Activated naive CD4-positive, alpha-beta T cell treated with anti-CD3 and anti-CD28 coated beads for 36 hours (primary cell): ENCODE measurements at regions not wholly inside any gene's neighbourhood (a gene's known extent, or its start where the extent isn't known, plus 50 kb on each side); places are given as distances from the start of the nearest gene placed in this dataset.

Source experiments
- CTCF ChIA-PET: fragments of 350-600 bp; sonication (Branson Sonifier 250); formaldehyde crosslinking; loops from one replicate; lab custom pipeline; 2021; ENCODE audit warnings: antibody characterized with exemption; lab: Charles Lee
- DNase-seq: peaks from one replicate; pipeline ENCODE4 v3.0.0-alpha.2; 2020
- H3K27ac Mint-ChIP-seq: one replicate; pipeline ENCODE4 v1.8.0; 2021; ENCODE audit warnings: mild to moderate bottlenecking, mixed read lengths
- H3K27me3 Mint-ChIP-seq: one replicate; pipeline ENCODE4 v1.8.0; 2021; ENCODE audit warnings: low read depth, mixed read lengths
- H3K36me3 Mint-ChIP-seq: one replicate; pipeline ENCODE4 v1.8.0; 2021; ENCODE audit warnings: low read depth, mixed read lengths
- H3K4me1 Mint-ChIP-seq: one replicate; pipeline ENCODE4 v1.8.0; 2021; ENCODE audit warnings: low read depth, mixed read lengths
- H3K4me3 Mint-ChIP-seq: one replicate; pipeline ENCODE4 v1.8.0; 2021; ENCODE audit warnings: mild to moderate bottlenecking, moderate library complexity, mixed read lengths
- H3K9me3 Mint-ChIP-seq: one replicate; pipeline ENCODE4 v1.8.0; 2021; ENCODE audit warnings: mixed read lengths
- intact Hi-C: fragments of 100-400 bp; cut with micrococcal nuclease; formaldehyde crosslinking; loops from one replicate; pipeline ENCODE4 v1.15.1; 2023

- intact Hi-C loops = no loop called here
- CTCF ChIA-PET = no interaction called here
Observed at GRCh38 chr1:221611656-221612046, 130.2 kb downstream of the DUSP10 start.

DNA sequence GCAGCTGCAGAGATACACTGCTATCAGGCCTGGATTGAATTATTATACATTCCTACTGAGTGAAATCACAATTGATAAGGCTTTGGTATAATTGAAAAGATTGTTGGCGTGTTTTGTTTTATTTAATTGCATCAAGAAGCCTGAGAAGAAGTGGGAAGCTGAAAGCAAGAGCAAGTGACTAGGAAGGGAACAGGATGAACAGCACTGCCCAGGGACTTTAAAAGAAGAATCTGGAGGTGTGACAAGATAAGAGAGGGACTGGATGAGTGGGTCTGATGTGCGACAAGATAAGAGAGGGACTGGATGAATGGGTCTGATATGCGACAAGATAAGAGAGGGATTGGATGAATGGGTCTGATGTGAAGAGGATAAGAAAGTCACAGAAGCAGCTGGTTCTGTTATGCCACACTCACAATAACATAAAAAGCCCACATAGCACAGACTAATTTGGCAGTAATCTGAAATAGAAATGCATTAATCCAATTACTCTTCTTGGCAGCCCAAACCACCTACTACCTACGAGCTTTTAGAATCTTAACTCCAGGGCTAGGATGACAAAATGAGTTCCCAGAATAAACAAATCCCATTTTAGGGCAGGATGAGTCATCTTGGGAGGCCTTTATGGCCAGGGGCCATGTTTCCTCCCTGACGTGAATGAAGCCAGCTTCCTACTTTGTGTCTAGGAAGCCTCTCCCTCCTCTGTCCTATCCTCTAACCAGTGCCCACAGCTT is 129.7 kb downstream of the DUSP10 start:
- H3K27ac Mint-ChIP-seq = no peak overlapping the region
- intact Hi-C loops = no loop called here
- H3K9me3 Mint-ChIP-seq = no peaks in the 10 kb centered on the region
- H3K4me1 Mint-ChIP-seq = no peaks in the 10 kb centered on the region
- no peak for DNase-seq
- CTCF ChIA-PET = no interaction called here
- H3K36me3 Mint-ChIP-seq = no peaks in the 10 kb centered on the region
- H3K27me3 Mint-ChIP-seq = no peaks in the 10 kb centered on the region
- H3K4me3 Mint-ChIP-seq = no peak overlapping the region

More at GRCh38 chr1:221611656-221612046, 130.2 kb downstream of the DUSP10 start:
- Mint-ChIP-seq H3K9me3 (no peaks in the 10 kb centered on the region), H3K36me3 (no peaks in the 10 kb centered on the region), H3K4me3 (no peak overlapping the region), H3K27ac (no peak overlapping the region), H3K27me3 (no peaks in the 10 kb centered on the region), H3K4me1 (no peaks in the 10 kb centered on the region)
- no peak for DNase-seq

GRCh38 chr1:221620437-221621384 is 121.2 kb downstream of the DUSP10 start:
- Mint-ChIP-seq H3K4me1 (no peaks in the 10 kb centered on the region), H3K4me3 (no peak overlapping the region), H3K9me3 (no peaks in the 10 kb centered on the region), H3K27ac (no peak overlapping the region), H3K27me3 (peaks cover 2% of the 10 kb centered on the region), H3K36me3 (no peaks in the 10 kb centered on the region)
- intact Hi-C loops = no loop called here
- no peak for DNase-seq
- CTCF ChIA-PET = interaction anchor here (1.0 to 1.2 kb wide), 2 partner anchors 11 to 61 kb away, joined by 3 read pairs; no protein-coding TSS in a partner anchor

DNA sequence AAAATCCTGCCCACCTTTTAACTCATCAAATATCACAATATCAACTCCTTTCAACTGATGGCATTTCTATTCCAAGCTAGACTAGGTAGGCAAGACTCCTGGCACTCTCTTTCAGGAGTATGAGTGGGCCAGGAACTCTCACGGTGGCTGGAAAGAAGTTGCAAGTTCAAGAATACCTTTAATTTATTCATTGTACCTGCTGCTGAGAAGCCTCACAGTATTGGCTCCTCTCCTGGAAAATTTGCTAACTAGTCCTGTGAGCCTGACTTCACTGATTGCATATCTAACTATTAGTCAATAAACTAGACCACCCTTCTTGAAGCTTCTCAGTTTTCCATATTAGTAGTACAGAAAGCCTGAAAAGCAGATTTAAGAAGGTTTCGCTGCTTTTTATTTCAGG is 120.2 kb downstream of the DUSP10 start:
- Mint-ChIP-seq H3K4me3 (no peak overlapping the region), H3K36me3 (no peaks in the 10 kb centered on the region), H3K9me3 (no peaks in the 10 kb centered on the region), H3K27ac (no peak overlapping the region), H3K4me1 (no peaks in the 10 kb centered on the region), H3K27me3 (peaks cover 2% of the 10 kb centered on the region)
- intact Hi-C loops = no loop called here
- CTCF ChIA-PET = interaction anchor here (0.6 to 1.2 kb wide), 3 partner anchors 10 to 62 kb away, joined by 3 to 4 read pairs (median 3); no protein-coding TSS in a partner anchor
- no peak for DNase-seq

DNA sequence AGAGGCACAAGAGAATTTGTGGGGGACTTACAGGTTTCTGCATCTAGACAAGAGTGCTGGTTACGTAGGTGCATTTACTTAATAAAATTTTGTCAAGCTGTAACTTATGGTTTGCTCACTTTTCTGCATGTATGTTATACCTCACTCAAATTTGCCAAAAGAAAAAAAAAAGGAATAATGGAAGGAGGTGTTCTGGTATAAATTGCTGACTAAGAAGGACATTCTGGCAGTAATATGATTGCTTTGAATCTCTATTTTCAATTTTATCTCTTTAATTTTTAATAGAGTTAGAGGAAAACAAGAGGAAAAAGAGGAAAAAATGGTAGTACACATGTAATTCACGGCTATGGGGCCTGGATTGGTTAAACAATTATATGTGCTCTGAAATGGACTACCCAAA is 119.5 kb downstream of the DUSP10 start:
- Mint-ChIP-seq H3K27me3 (peaks cover 2% of the 10 kb centered on the region), H3K36me3 (no peaks in the 10 kb centered on the region), H3K4me3 (no peak overlapping the region), H3K9me3 (no peaks in the 10 kb centered on the region), H3K4me1 (no peaks in the 10 kb centered on the region), H3K27ac (no peak overlapping the region)
- CTCF ChIA-PET = interaction anchor here (0.6 to 1.2 kb wide), 2 partner anchors 9 to 10 kb away, joined by 3 to 4 read pairs; no protein-coding TSS in a partner anchor
- no peak for DNase-seq
- intact Hi-C loops = no loop called here

DNA sequence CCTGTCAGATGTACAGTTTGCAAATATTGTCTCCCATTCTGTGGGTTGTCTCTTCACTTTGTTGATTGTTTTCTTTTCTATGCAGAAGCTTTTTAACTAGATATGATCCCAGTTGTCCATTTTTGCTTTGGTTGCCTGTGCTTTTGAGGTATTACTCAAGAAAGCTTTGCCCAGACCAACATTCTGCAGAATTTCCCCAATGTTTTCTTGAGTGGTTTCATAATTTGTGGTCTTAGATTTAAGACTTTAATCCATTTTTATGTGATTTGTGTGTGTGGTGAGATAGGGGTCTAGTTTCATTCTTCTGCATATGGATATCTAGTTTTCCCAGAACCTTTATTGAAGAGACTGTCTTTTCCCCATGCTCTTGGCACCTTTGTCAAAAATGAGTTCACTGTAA is 116.9 kb downstream of the DUSP10 start:
- CTCF ChIA-PET = no interaction called here
- H3K27me3 Mint-ChIP-seq = no peaks in the 10 kb centered on the region
- no peaks in the 10 kb centered on the region for H3K4me1 Mint-ChIP-seq
- intact Hi-C loops = no loop called here
- H3K36me3 Mint-ChIP-seq = no peaks in the 10 kb centered on the region
- H3K27ac Mint-ChIP-seq = no peak overlapping the region
- no peaks in the 10 kb centered on the region for H3K9me3 Mint-ChIP-seq
- DNase-seq = no peak
- H3K4me3 Mint-ChIP-seq = no peak overlapping the region

DNA sequence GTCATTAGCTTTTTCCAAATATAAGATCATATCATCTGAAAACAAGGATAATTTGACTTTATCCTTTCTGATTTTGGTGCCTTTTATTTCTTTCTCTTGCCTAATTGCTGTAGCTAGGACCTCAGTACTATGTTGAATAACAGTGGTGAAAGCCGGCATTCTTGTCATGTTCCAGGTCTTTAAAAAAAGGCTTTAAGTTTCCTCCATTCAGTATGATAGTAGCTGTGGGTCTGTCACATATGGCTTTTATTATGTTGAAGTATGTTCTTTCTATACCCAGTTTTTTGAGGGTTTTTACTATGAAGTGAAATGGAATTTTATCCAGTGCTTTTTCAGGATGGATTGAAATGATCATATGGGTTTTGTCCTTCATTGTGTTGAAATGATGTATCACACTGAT is 115.8 kb downstream of the DUSP10 start:
- no peak for DNase-seq
- CTCF ChIA-PET = no interaction called here
- Mint-ChIP-seq H3K4me3 (no peak overlapping the region), H3K4me1 (no peaks in the 10 kb centered on the region), H3K36me3 (no peaks in the 10 kb centered on the region), H3K27me3 (no peaks in the 10 kb centered on the region), H3K27ac (no peak overlapping the region), H3K9me3 (no peaks in the 10 kb centered on the region)
- intact Hi-C loops = no loop called here

DNA sequence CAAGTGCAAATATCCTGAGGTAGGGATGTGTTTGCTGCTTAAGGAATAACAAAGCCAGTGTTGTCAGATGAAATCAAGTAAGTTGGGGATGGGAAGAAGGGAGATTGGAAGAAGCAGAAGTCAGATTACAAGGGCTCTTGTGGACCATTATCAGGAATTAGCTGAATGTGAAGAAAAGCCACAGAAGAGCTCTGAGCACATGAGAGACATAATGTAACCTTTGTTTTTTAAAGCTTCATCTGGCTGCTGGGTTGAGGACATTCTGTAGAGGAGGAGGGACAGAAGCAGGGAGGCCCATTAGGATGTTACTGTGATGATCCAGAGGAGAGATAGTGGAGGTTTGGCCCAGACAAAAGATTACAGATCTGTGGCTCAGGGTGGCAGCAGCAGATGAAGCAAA is 111.7 kb downstream of the DUSP10 start:
- H3K4me1 Mint-ChIP-seq = no peaks in the 10 kb centered on the region
- intact Hi-C loops = no loop called here
- no peaks in the 10 kb centered on the region for H3K36me3 Mint-ChIP-seq
- no peaks in the 10 kb centered on the region for H3K9me3 Mint-ChIP-seq
- CTCF ChIA-PET = no interaction called here
- no peak for DNase-seq
- no peak overlapping the region for H3K27ac Mint-ChIP-seq
- peaks cover 2% of the 10 kb centered on the region for H3K27me3 Mint-ChIP-seq
- H3K4me3 Mint-ChIP-seq = no peak overlapping the region

DNA sequence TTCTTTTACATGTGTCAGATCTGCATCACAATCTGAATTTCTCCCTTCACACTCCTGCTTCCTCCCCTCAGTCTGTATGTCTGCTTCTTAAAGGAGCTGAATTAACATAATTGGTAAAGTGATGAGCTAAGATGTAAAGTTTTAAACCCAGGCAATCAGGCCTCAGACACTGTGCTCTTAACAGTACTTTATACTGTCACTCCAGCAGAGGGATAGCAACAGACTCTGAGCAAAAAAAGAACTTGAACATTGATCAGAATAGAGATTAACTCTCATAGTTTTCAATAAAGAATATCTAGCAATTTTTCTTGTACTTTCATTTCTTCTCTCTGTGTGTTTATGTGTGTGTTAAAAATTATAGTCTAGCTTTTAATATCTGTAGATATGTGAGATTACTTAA is 110.3 kb downstream of the DUSP10 start:
- Mint-ChIP-seq H3K4me3 (no peak overlapping the region), H3K4me1 (no peaks in the 10 kb centered on the region), H3K27me3 (peaks cover 2% of the 10 kb centered on the region), H3K27ac (no peak overlapping the region), H3K9me3 (no peaks in the 10 kb centered on the region), H3K36me3 (no peaks in the 10 kb centered on the region)
- no peak for DNase-seq
- intact Hi-C loops = no loop called here
- CTCF ChIA-PET = interaction anchor here (0.6 to 0.8 kb wide), 2 partner anchors 10 to 95 kb away, joined by 3 read pairs; no protein-coding TSS in a partner anchor

DNA sequence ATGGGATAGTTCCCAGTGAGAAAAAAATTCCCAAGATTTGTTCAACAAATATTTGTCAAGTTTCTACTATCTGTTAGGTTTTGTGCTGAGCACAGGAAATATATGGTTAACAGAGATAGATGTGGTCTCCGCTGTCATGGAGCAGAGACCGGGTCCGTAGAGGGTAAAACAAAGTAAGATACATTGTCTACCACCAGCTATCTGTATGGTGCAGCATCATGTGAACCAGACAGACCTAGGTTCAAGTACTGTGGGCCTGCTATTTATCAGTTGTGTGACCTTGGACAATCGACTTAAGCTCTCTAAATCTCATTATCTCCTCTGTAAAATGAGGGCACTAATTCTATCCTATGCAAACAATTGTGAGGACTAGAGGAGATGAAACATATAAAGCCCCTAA is 109.8 kb downstream of the DUSP10 start:
- CTCF ChIA-PET = interaction anchor here (0.8 kb wide), 1 partner anchor 10 kb away, joined by 3 read pairs; no protein-coding TSS in a partner anchor
- peaks cover 2% of the 10 kb centered on the region for H3K27me3 Mint-ChIP-seq
- H3K4me1 Mint-ChIP-seq = no peaks in the 10 kb centered on the region
- H3K27ac Mint-ChIP-seq = no peak overlapping the region
- H3K9me3 Mint-ChIP-seq = no peaks in the 10 kb centered on the region
- no peak for DNase-seq
- intact Hi-C loops = no loop called here
- no peaks in the 10 kb centered on the region for H3K36me3 Mint-ChIP-seq
- no peak overlapping the region for H3K4me3 Mint-ChIP-seq

GRCh38 chr1:221633841-221634409 is 108.0 kb downstream of the DUSP10 start:
- CTCF ChIA-PET = no interaction called here
- H3K36me3 Mint-ChIP-seq = no peaks in the 10 kb centered on the region
- no peak overlapping the region for H3K27ac Mint-ChIP-seq
- no peaks in the 10 kb centered on the region for H3K4me1 Mint-ChIP-seq
- no peak overlapping the region for H3K4me3 Mint-ChIP-seq
- DNase-seq = no peak
- no peaks in the 10 kb centered on the region for H3K9me3 Mint-ChIP-seq
- intact Hi-C loops = no loop called here
- H3K27me3 Mint-ChIP-seq = peaks cover 2% of the 10 kb centered on the region

DNA sequence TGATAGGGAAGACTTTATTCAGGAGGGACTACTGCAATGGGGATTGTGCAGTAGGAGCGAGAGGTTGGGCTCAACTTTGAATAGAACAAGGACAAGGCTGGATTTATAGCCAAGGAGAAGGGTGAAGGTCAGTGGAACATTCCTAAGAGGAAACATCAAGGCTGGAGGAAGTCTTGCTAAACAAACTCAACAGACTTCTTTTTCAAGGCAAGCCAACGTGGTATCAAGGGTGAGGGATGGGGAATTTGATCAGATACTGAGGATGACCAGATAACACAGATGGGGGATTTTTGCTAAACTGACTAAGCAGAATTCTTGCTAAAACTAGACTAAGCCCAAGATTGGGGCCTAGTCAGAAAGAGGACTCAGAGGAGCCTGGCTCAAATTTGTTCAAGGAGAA is 107.3 kb downstream of the DUSP10 start:
- CTCF ChIA-PET = no interaction called here
- intact Hi-C loops = no loop called here
- Mint-ChIP-seq H3K27ac (no peak overlapping the region), H3K27me3 (peaks cover 2% of the 10 kb centered on the region), H3K9me3 (no peaks in the 10 kb centered on the region), H3K36me3 (no peaks in the 10 kb centered on the region), H3K4me3 (no peak overlapping the region), H3K4me1 (no peaks in the 10 kb centered on the region)
- no peak for DNase-seq
